MCF 10A (cell line): ENCODE measurements at regions not wholly inside any gene's neighbourhood (a gene's known extent, or its start where the extent isn't known, plus 50 kb on each side); places are given as distances from the start of the nearest gene placed in this dataset.
"Not testable (repeated sequence)": the region's sequence is repeated elsewhere in the genome, so short reads cannot be mapped to it uniquely, and the experiment has no call there.

Source experiments
- BruUV-seq: library from RNA; stranded (reverse); fragments of 400-500 nt; replicated peaks from 2 replicates; lab custom pipeline; 2021; lab: Mats Ljungman, UMichigan
- CTCF ChIA-PET: fragments of 300-600 bp; sonication (Branson Sonifier 250); formaldehyde crosslinking; extraction: SDS; loops from one replicate; lab custom pipeline; 2021; ENCODE audit warnings: antibody characterized with exemption, inconsistent platforms; lab: Yijun Ruan, JAX
- POLR2A ChIA-PET: fragments of 300-600, 350-650 bp; sonication (Branson Sonifier 250); formaldehyde crosslinking; extraction: SDS; loops from one replicate; lab custom pipeline; 2020; ENCODE audit warnings: antibody characterized with exemption, inconsistent platforms; lab: Yijun Ruan, JAX
- DNase-seq: peaks from one replicate; pipeline ENCODE4 v3.0.0-alpha.2; 2018; ENCODE audit not compliant: unreplicated experiment
- H3K27ac Mint-ChIP-seq: one replicate; pipeline ENCODE4 v1.8.0; 2022; ENCODE audit warnings: mild to moderate bottlenecking, low read depth, mixed read lengths; ENCODE audit not compliant: unreplicated experiment
- H3K27me3 Mint-ChIP-seq: one replicate; pipeline ENCODE4 v1.8.0; 2022; ENCODE audit warnings: mixed read lengths; ENCODE audit not compliant: insufficient read depth, unreplicated experiment
- H3K36me3 Mint-ChIP-seq: one replicate; pipeline ENCODE4 v1.8.0; 2022; ENCODE audit warnings: mild to moderate bottlenecking, moderate library complexity, mixed read lengths; ENCODE audit not compliant: insufficient read depth, unreplicated experiment
- H3K4me1 Mint-ChIP-seq: one replicate; pipeline ENCODE4 v1.8.0; 2022; ENCODE audit warnings: mixed read lengths; ENCODE audit not compliant: insufficient read depth, unreplicated experiment
- H3K4me3 Mint-ChIP-seq: one replicate; pipeline ENCODE4 v1.8.0; 2022; ENCODE audit warnings: mild to moderate bottlenecking, moderate library complexity, mixed read lengths; ENCODE audit not compliant: unreplicated experiment
- H3K9me3 Mint-ChIP-seq: one replicate; pipeline ENCODE4 v1.8.0; 2022; ENCODE audit warnings: mixed read lengths; ENCODE audit not compliant: unreplicated experiment
- CTCF ChIP-seq: fragments of 200-600 bp; IDR thresholded peaks from one replicate; pipeline ENCODE4 v1.8.0; 2022; ENCODE audit warnings: antibody characterized with exemption, mild to moderate bottlenecking; ENCODE audit not compliant: unreplicated experiment
- intact Hi-C: fragments of 100-400 bp; cut with micrococcal nuclease; formaldehyde crosslinking; loops from 2 replicates; pipeline ENCODE4 v1.14.1; 2022

GRCh38 chr1:103273106-103273505 lies 164.8 kb upstream of the COL11A1 start:
- no TSS peak for BruUV-seq
- intact Hi-C loops: no loop called here
- no peaks in the 10 kb centered on the region for H3K27me3 Mint-ChIP-seq
- no peak overlapping the region for H3K27ac Mint-ChIP-seq
- no peaks in the 10 kb centered on the region for H3K9me3 Mint-ChIP-seq
- no peaks in the 10 kb centered on the region for H3K4me1 Mint-ChIP-seq
- no peak for DNase-seq
- POLR2A ChIA-PET: no interaction called here
- CTCF ChIA-PET: no interaction called here
- H3K36me3 Mint-ChIP-seq: no peaks in the 10 kb centered on the region
- TF ChIP-seq CTCF: no peak
- H3K4me3 Mint-ChIP-seq: no peak overlapping the region

- H3K9me3 Mint-ChIP-seq, BruUV-seq, H3K4me3 Mint-ChIP-seq, H3K27me3 Mint-ChIP-seq, H3K4me1 Mint-ChIP-seq, intact Hi-C loops, DNase-seq, CTCF ChIA-PET, POLR2A ChIA-PET, H3K27ac Mint-ChIP-seq, H3K36me3 Mint-ChIP-seq: not testable (repeated sequence)
Observed at GRCh38 chr1:103271471-103271870, 163.1 kb upstream of the COL11A1 start.

GRCh38 chr1:103267893-103268292 lies 159.6 kb upstream of the COL11A1 start:
- POLR2A ChIA-PET: no interaction called here
- Mint-ChIP-seq H3K4me1 (no peaks in the 10 kb centered on the region), H3K27ac (no peak overlapping the region), H3K9me3 (no peaks in the 10 kb centered on the region), H3K27me3 (no peaks in the 10 kb centered on the region), H3K4me3 (no peak overlapping the region), H3K36me3 (no peaks in the 10 kb centered on the region)
- BruUV-seq: no TSS peak
- CTCF ChIA-PET: no interaction called here
- intact Hi-C loops: no loop called here
- peak; percentile 7 for DNase-seq
- TF ChIP-seq CTCF: no peak

GRCh38 chr1:103267266-103267665 lies 158.9 kb upstream of the COL11A1 start:
- DNase-seq: no peak
- Mint-ChIP-seq H3K36me3 (no peaks in the 10 kb centered on the region), H3K4me3 (no peak overlapping the region)

More at GRCh38 chr1:103267266-103267665, 158.9 kb upstream of the COL11A1 start:
- intact Hi-C loops: no loop called here
- ChIA-PET CTCF (no interaction called here), POLR2A (no interaction called here)
- no TSS peak for BruUV-seq
- no peak for TF ChIP-seq CTCF
- Mint-ChIP-seq H3K4me1 (no peaks in the 10 kb centered on the region), H3K9me3 (no peaks in the 10 kb centered on the region), H3K27ac (no peak overlapping the region), H3K27me3 (no peaks in the 10 kb centered on the region)
